SK-N-MC (cell line): ENCODE measurements at regions not wholly inside any gene's neighbourhood (a gene's known extent, or its start where the extent isn't known, plus 50 kb on each side); places are given as distances from the start of the nearest gene placed in this dataset.

Source experiments
- EZH2 ChIP-seq: fragments of 200-600 bp; sonication (generic); IDR thresholded peaks from one replicate; pipeline ENCODE4 v1.6.1; 2017; ENCODE audit warnings: antibody characterized with exemption
- FOXP2 ChIP-seq: optimal IDR thresholded peaks from 2 replicates; pipeline ENCODE3; 2011; ENCODE audit warnings: mild to moderate bottlenecking, moderate library complexity; ENCODE audit not compliant: insufficient read depth; ENCODE audit errors: extremely low read length, control extremely low read depth
- POLR2AphosphoS5 ChIP-seq: IDR thresholded peaks from 2 replicates; pipeline ENCODE4 v1.6.1; 2012; ENCODE audit warnings: mild to moderate bottlenecking, low read depth, low read length, borderline replicate concordance

GRCh38 chr11:41779401-41779960, 320.0 kb upstream of the LRRC4C start:
- TF ChIP-seq POLR2AphosphoS5, result no peak
- TF ChIP-seq EZH2, result no peak
- TF ChIP-seq FOXP2, result no peak
